Stomach (tissue), 8 donors: ENCODE measurements at regions not wholly inside any gene's neighbourhood (a gene's known extent, or its start where the extent isn't known, plus 50 kb on each side); places are given as distances from the start of the nearest gene placed in this dataset.

Experiments used
- DNase-seq, 2 donors: peaks; one replicate each; pipeline versions ENCODE4 v3.0.0 to v3.0.0-alpha.2; 2013 to 2019
- H3K27ac ChIP-seq, 5 donors: fragments of 200-600 bp in 4 of 5; sonication (generic) in 4 of 5; one replicate each; pipeline ENCODE4 v1.5.1; 2013 to 2019; ENCODE audit warnings: mild to moderate bottlenecking in 1 of 5, moderate library complexity in 1 of 5
- H3K27me3 ChIP-seq, 3 donors: fragments of 200-600 bp; sonication (generic); one replicate each; pipeline ENCODE4 v1.5.1; 2017 to 2019; ENCODE audit warnings: mixed run types in 1 of 3
- H3K36me3 ChIP-seq, 4 donors: fragments of 200-600 bp; sonication (generic); 1 replicate in 3 of 4; 2 replicates in 1 of 4; pipeline ENCODE4 v1.5.1; 2016 to 2019
- H3K4me1 ChIP-seq, 4 donors: fragments of 200-600 bp; sonication (generic); one replicate each; pipeline ENCODE4 v1.5.1; 2016 to 2019
- H3K4me3 ChIP-seq, 4 donors: fragments of 200-600 bp; sonication (generic) in 3 of 4; one replicate each; pipeline ENCODE4 v1.5.1; 2016 to 2019; ENCODE audit warnings: mild to moderate bottlenecking in 1 of 4
- H3K9me3 ChIP-seq, 4 donors: fragments of 200-600 bp; sonication (generic); one replicate each; pipeline ENCODE4 v1.5.1; 2016 to 2019
- CTCF ChIP-seq, 7 experiments: fragments of 450-650 bp in 4 of 7; fragments of 200-600 bp in 3 of 7; sonication (generic) in 3 of 7; IDR thresholded peaks; one replicate each; pipeline ENCODE4 v1.5.1; 2016 to 2019; ENCODE audit warnings: antibody characterized with exemption in 7 of 7, control low read depth in 2 of 7, mild to moderate bottlenecking in 1 of 7
- EP300 ChIP-seq: sonication (generic); formaldehyde crosslinking; IDR thresholded peaks from one replicate; pipeline ENCODE4 v1.6.1; 2017; ENCODE audit warnings: antibody characterized with exemption
- POLR2A ChIP-seq, 4 donors: fragments of 450-650 bp; IDR thresholded peaks; one replicate each; pipeline ENCODE4 v1.6.1; 2016; ENCODE audit warnings: antibody characterized with exemption in 4 of 4, control low read depth in 2 of 4, mild to moderate bottlenecking in 1 of 4, moderate library complexity in 1 of 4
- POLR2AphosphoS5 ChIP-seq, 3 donors: sonication (generic); formaldehyde crosslinking; IDR thresholded peaks; one replicate each; pipeline ENCODE4 v1.6.1; 2016; ENCODE audit warnings: antibody characterized with exemption in 3 of 3
- WGBS, 5 donors: extraction: QIAGEN DNeasy Blood & Tissue Kit in 3 of 5; methylation state at CpG; one replicate each; pipeline versions ENCODE4 v1.1.5 to v1.1.7; 2013 to 2018; 5-methylcytosine and 5-hydroxymethylcytosine counted together
- intact Hi-C: fragments of 100-400 bp; cut with DNase I; formaldehyde crosslinking; loops from one replicate; pipeline ENCODE4 v1.15.1; 2023; ENCODE audit warnings: low total_unique reads
- donor health status: healthy with polysubstance abuse.
- donor health status: Bipolar disorder and iron deficiency.
- donor health status: healthy.

- H3K27me3 ChIP-seq: no peaks in the 10 kb centered on the region
- no peak for DNase-seq
- no peaks in the 10 kb centered on the region for H3K36me3 ChIP-seq
- WGBS, 5 donors: 79 to 100% (median 91%) methylated on average over 1 of the region's 1 CpG
- no peaks in the 10 kb centered on the region for H3K9me3 ChIP-seq
- H3K4me1 ChIP-seq: no peaks in the 10 kb centered on the region
- TF ChIP-seq POLR2AphosphoS5 (IDR thresholded peaks at IDR 0.05) (no peak), POLR2A (IDR thresholded peaks at IDR 0.05) (no peak), CTCF (IDR thresholded peaks at IDR 0.05) (no peak)
- no peak overlapping the region for H3K27ac ChIP-seq
- intact Hi-C loops: no loop called here
- H3K4me3 ChIP-seq: no peak overlapping the region
These were observed 841.0 kb downstream of the FAM133A start for GRCh38 chrX:94515009-94515408.

GRCh38 chrX:94524867-94525266, 850.9 kb downstream of the FAM133A start:
- no peak overlapping the region for H3K4me3 ChIP-seq
- no peaks in the 10 kb centered on the region for H3K36me3 ChIP-seq
- no peak overlapping the region for H3K27ac ChIP-seq
- intact Hi-C loops: no loop called here
- WGBS, 5 donors: 60 to 79% (median 71%) methylated on average over 1 of the region's 1 CpG
- DNase-seq: no peak
- H3K27me3 ChIP-seq: no peaks in the 10 kb centered on the region
- H3K4me1 ChIP-seq: no peaks in the 10 kb centered on the region
- H3K9me3 ChIP-seq: peaks cover 0 to 15% (median 2%) of the 10 kb centered on the region in 4 donors
- no peak for TF ChIP-seq CTCF (IDR thresholded peaks at IDR 0.05)
- no peak for TF ChIP-seq EP300
- TF ChIP-seq POLR2AphosphoS5 (IDR thresholded peaks at IDR 0.05): no peak
- TF ChIP-seq POLR2A (IDR thresholded peaks at IDR 0.05): no peak

- intact Hi-C loops: no loop called here
- no peak overlapping the region for H3K4me3 ChIP-seq
- H3K36me3 ChIP-seq: no peaks in the 10 kb centered on the region
- TF ChIP-seq POLR2AphosphoS5 (IDR thresholded peaks at IDR 0.05) (no peak), CTCF (IDR thresholded peaks at IDR 0.05) (no peak), POLR2A (IDR thresholded peaks at IDR 0.05) (no peak), EP300 (no peak)
- 27 to 64% (median 51%) methylated on average over 2 of the region's 2 CpGs for WGBS, 5 donors
- H3K27ac ChIP-seq: no peak overlapping the region
- H3K9me3 ChIP-seq: peaks cover 0 to 6% (median 0%) of the 10 kb centered on the region in 4 donors
- no peaks in the 10 kb centered on the region for H3K4me1 ChIP-seq
- peaks cover 0 to 5% (median 0%) of the 10 kb centered on the region in 3 donors for H3K27me3 ChIP-seq
- DNase-seq: no peak
These were observed 871.7 kb downstream of the FAM133A start for GRCh38 chrX:94545722-94546121.

- Histone ChIP-seq H3K4me3 (no peak overlapping the region), H3K36me3 (no peaks in the 10 kb centered on the region), H3K9me3 (peaks cover 0 to 9% (median 0%) of the 10 kb centered on the region in 4 donors), H3K4me1 (no peaks in the 10 kb centered on the region), H3K27me3 (peaks cover 0 to 3% (median 0%) of the 10 kb centered on the region in 3 donors), H3K27ac (no peak overlapping the region)
- no peak for DNase-seq
- TF ChIP-seq EP300 (no peak), POLR2A (IDR thresholded peaks at IDR 0.05) (no peak), CTCF (IDR thresholded peaks at IDR 0.05) (no peak), POLR2AphosphoS5 (IDR thresholded peaks at IDR 0.05) (no peak)
- WGBS, 5 donors: 82 to 91% (median 88%) methylated on average over 4 of the region's 4 CpGs
- intact Hi-C loops: no loop called here
These were observed 877.8 kb downstream of the FAM133A start for GRCh38 chrX:94551831-94552230.
